Omental fat pad (tissue), 3 donors: ENCODE measurements at regions not wholly inside any gene's neighbourhood (a gene's known extent, or its start where the extent isn't known, plus 50 kb on each side); places are given as distances from the start of the nearest gene placed in this dataset.

ENCODE experiments used
- ATAC-seq: fragments of 150-250 bp; one replicate; pipeline ENCODE4 v1.9.1; 2016; ENCODE audit warnings: mild to moderate bottlenecking, moderate library complexity; ENCODE audit not compliant: low FRiP score
- DNase-seq: peaks from one replicate; pipeline ENCODE4 v3.0.0-alpha.2; 2019; ENCODE audit warnings: low spot score
- TF ChIP-seq, protein P1 (sequence below), 3 donors: fragments of 450-650 bp; IDR thresholded peaks; one replicate each; pipeline ENCODE4 v1.5.1; 2016 to 2017; ENCODE audit warnings: antibody characterized with exemption in 3 of 3, mild to moderate bottlenecking in 3 of 3, moderate library complexity in 2 of 3

DNA sequence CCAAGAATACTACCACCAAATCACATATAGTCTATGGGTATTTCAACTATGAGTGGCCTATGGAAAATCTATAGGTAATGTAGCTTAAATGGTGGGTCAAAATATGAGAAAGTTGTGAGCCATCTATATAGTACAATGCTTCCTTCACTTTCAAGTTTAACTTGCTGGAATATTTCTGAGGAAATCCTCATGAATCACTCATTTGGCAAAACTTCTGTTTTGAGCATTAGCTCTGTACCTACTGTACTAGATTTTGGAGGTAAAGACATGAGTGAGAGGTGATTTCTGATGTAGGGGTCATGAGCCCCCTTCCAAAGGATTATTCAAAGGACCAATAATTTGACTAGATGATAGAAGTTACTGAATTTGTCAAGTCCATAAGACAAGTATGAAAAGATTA is 80.6 kb upstream of the DAB2 start:
- TF ChIP-seq, protein P1, sequence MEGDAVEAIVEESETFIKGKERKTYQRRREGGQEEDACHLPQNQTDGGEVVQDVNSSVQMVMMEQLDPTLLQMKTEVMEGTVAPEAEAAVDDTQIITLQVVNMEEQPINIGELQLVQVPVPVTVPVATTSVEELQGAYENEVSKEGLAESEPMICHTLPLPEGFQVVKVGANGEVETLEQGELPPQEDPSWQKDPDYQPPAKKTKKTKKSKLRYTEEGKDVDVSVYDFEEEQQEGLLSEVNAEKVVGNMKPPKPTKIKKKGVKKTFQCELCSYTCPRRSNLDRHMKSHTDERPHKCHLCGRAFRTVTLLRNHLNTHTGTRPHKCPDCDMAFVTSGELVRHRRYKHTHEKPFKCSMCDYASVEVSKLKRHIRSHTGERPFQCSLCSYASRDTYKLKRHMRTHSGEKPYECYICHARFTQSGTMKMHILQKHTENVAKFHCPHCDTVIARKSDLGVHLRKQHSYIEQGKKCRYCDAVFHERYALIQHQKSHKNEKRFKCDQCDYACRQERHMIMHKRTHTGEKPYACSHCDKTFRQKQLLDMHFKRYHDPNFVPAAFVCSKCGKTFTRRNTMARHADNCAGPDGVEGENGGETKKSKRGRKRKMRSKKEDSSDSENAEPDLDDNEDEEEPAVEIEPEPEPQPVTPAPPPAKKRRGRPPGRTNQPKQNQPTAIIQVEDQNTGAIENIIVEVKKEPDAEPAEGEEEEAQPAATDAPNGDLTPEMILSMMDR (IDR thresholded peaks at IDR 0.05) = no peak
- no peak for ATAC-seq
- no peak for DNase-seq

DNA sequence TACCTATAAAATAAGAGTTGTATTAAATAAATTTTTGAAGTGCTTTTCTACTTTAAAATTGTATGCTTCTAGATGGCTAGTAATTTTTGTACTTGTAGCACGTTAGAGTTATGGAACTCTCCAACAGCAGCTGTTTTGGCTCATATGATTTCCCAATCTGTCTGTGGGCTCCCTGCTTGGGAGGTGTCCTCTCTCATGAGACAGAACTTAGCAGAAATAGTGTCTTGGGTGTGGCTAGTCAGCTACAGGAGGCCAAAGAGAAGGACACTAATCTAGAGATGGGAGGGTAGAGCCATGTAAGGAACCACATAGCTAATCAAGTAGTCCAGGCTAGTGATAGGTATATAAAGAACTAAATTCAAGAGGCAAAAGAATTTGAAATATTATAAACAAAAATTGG is 78.4 kb upstream of the DAB2 start:
- TF ChIP-seq, protein P1 (IDR thresholded peaks at IDR 0.05) = no peak
- ATAC-seq (no peak), DNase-seq (no peak)

DNA sequence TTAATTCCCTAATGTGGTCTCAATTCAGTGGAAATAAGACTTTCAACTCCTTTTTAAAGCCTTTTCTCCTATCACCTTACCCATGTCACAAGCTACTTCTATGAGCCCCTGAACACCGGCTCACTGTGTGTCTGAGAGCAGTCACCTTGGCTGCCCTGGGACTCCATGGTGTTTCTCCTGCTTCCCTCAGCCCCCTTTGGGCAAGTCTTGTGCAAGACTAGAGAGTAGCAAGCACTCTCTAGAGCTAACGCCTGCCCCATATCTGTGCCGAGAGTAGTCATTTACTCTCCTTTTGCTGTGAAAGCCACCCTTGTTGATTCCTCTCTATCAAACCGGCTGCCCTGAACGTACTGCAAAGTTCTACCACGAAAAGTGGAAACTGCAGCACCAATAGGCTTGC is 77.9 kb upstream of the DAB2 start:
- TF ChIP-seq, protein P1 (IDR thresholded peaks at IDR 0.05) = no peak
- no peak for ATAC-seq

DNA sequence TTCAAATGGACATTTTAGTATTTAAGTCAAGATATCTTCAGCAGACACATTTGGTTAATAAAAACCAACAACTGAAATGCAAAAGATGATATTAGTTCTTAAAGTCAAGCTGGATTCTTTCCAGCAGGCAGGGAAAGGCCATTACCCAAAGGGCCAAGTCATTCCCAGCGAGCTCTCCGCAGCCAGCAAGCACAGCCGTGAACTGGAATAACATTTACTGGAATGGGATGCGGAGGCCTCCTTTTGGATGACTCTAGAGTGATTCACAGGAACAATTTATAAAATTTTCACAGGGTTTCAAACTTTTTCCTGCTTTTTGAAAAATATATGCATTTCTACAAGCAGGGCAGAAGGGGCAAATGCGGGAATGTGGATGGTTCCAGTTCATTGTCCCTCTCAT is 76.6 kb upstream of the DAB2 start:
- TF ChIP-seq, protein P1 (IDR thresholded peaks at IDR 0.05) = no peak
- ATAC-seq = peak; percentile 80
- peak; percentile 48 for DNase-seq

More for the DNA sequence above, 77.9 kb upstream of the DAB2 start:
- DNase-seq = no peak

DNA sequence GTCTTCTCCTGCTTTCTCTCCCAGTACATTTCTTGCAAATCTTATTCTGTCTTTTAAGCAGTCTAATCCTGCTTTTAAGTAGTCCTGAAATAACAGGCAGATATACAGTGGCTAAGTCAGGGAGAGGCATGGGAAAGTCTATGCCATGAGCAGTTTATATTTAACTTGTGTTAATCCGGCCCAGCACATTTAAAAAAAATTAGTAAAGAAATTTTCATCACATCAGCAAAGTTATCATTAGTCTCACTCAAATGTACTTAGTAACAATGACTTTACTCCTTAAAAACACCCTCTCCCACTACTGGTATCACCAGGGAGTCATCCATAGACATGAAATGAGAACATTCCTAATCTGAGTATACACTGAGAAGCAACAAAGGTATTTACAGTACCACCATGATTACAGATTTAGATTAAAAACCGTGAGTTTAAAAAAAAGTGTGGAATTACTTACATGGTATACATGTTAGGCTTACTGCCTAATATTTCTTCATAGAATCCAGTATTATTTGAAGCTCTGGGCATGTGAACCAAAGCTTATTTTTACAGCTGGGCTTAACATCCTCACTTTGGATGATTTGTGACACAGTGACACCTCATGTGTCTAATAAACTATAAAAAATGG is 75.9 kb upstream of the DAB2 start:
- DNase-seq (no peak), ATAC-seq (no peak)
- TF ChIP-seq, protein P1 (IDR thresholded peaks at IDR 0.05) = no peak

DNA sequence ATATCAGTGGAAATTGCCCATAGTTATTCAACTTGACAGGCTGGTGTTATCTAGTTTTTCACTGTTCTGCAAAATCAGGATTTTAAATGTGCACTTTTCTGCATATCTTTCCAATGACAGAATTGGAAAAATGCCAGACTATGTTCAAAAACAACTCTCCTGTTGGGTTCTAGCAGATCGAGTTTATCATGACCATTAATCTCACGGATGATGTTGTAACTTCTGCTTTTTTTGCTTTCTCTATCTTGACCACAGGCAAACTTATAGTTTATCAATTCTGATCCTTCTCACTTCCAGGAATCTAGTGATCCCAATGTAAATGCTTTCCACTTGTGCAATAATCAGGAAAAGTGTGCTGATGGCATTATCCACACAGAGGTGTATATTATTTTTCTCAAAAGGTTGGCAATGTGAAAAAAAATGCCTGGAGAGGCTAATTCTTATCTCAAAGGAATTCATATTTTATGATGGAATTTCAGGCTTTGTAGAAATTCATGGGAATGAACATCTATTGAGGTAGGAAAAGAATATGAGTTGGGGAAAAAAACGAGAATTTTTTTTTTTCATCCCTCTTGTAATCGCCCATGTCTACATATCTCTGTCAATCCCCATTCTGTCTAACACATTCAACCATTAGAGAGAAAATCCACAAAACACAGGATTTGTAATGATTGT is 73.6 kb upstream of the DAB2 start:
- DNase-seq (no peak), ATAC-seq (no peak)
- TF ChIP-seq, protein P1 (IDR thresholded peaks at IDR 0.05) = no peak

DNA sequence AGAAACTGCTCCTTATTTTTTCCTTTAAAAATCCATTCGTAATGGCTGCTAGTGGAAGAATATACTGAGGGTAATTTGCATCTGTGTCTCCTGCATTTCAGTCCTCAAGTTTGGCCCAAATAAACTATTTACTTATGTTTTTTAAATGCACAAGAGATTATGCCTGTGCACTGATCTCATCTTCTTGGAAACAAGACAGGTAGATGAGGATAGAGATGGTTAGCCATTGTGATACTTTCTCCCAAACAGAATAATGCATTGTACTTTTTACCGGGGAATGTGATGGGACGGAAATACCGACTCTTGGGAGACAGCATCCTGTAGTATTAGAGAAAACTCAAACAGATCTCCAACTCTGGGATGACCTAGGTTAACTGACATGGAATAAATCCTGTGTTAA is 72.5 kb upstream of the DAB2 start:
- TF ChIP-seq, protein P1 (IDR thresholded peaks at IDR 0.05) = no peak
- DNase-seq (no peak), ATAC-seq (no peak)
